ENCODE measurements at regions not wholly inside any gene's neighbourhood (a gene's known extent, or its start where the extent isn't known, plus 50 kb on each side); places are given as distances from the start of the nearest gene placed in this dataset.

DNA sequence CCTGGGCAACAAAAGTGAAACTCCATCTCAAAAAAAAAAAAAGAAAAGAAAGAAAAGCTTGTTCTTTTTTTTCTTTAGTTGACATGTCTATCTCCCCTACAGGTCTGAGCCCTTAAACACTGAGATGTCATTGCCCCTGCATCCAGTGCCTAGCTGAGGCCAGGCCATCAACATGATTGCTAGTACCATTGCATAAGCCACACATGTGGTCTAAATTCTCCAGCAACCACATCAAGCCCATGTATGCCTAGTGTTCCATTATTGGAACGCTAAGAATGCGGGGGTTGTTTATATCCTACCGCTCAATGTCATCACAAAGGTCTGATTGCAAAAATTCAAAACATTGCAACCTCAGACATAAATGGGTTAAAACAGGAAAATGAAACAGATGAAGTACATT lies 62.7 kb downstream of the NPTX2 start:
- intact Hi-C loops (cut with DNase I) = no loop called here
- no peak for ATAC-seq (ENCODE audit: low FRiP score)
- DNase-seq = no peak
- peaks cover 4% of the 10 kb centered on the region for H3K9me3 ChIP-seq (ENCODE audit: control insufficient read depth, low read length)
- H3K27ac ChIP-seq (ENCODE audit: low read depth in 1 of 2, low read length in 2 of 2) = no peak overlapping the region
- H3K27me3 ChIP-seq (ENCODE audit: control insufficient read depth in 1 of 2, insufficient read depth in 2 of 2, low read length in 1 of 2) = no peaks in the 10 kb centered on the region
- 57 to 93% methylated on average over 3 of the region's 3 CpGs for WGBS, 2 donors
- no peaks in the 10 kb centered on the region for H3K4me1 ChIP-seq (ENCODE audit: control insufficient read depth in 1 of 2, insufficient read depth in 2 of 2, low read length in 2 of 2)
- H3K4me3 ChIP-seq (ENCODE audit: low read length in 2 of 2) = no peak overlapping the region
- H3K36me3 ChIP-seq (ENCODE audit: control insufficient read depth in 1 of 2, insufficient read depth in 2 of 2, low read length in 1 of 2) = no peaks in the 10 kb centered on the region

- H3K36me3 ChIP-seq (ENCODE audit: control insufficient read depth in 1 of 2, insufficient read depth in 2 of 2, low read length in 1 of 2) = no peaks in the 10 kb centered on the region
- DNase-seq (no peak), ATAC-seq (ENCODE audit: low FRiP score) (no peak)
- H3K4me3 ChIP-seq (ENCODE audit: low read length in 2 of 2) = no peak overlapping the region
- intact Hi-C loops (cut with DNase I) = no loop called here
- H3K27ac ChIP-seq (ENCODE audit: low read depth in 1 of 2, low read length in 2 of 2) = no peak overlapping the region
- H3K9me3 ChIP-seq (ENCODE audit: control insufficient read depth, low read length) = peaks cover 4% of the 10 kb centered on the region
- H3K27me3 ChIP-seq (ENCODE audit: control insufficient read depth in 1 of 2, insufficient read depth in 2 of 2, low read length in 1 of 2) = no peaks in the 10 kb centered on the region
- no peaks in the 10 kb centered on the region for H3K4me1 ChIP-seq (ENCODE audit: control insufficient read depth in 1 of 2, insufficient read depth in 2 of 2, low read length in 2 of 2)
- 38 to 47% methylated on average over 6 of the region's 6 CpGs for WGBS, 2 donors
Measured at GRCh38 chr7:98681511-98681910, 64.4 kb downstream of the NPTX2 start.

- Histone ChIP-seq H3K27ac (ENCODE audit: low read depth in 1 of 2, low read length in 2 of 2) (no peak overlapping the region), H3K27me3 (ENCODE audit: control insufficient read depth in 1 of 2, insufficient read depth in 2 of 2, low read length in 1 of 2) (no peaks in the 10 kb centered on the region), H3K4me3 (ENCODE audit: low read length in 2 of 2) (no peak overlapping the region), H3K9me3 (ENCODE audit: control insufficient read depth, low read length) (peaks cover 4% of the 10 kb centered on the region), H3K36me3 (ENCODE audit: control insufficient read depth in 1 of 2, insufficient read depth in 2 of 2, low read length in 1 of 2) (no peaks in the 10 kb centered on the region), H3K4me1 (ENCODE audit: control insufficient read depth in 1 of 2, insufficient read depth in 2 of 2, low read length in 2 of 2) (no peaks in the 10 kb centered on the region)
- WGBS, 2 donors = 47 to 54% methylated on average over 15 of the region's 15 CpGs
- intact Hi-C loops (cut with DNase I) = no loop called here
- DNase-seq (no peak), ATAC-seq (ENCODE audit: low FRiP score) (no peak)
Measured at GRCh38 chr7:98681951-98682350, 64.9 kb downstream of the NPTX2 start.

GRCh38 chr7:98683514-98683913 lies 66.4 kb downstream of the NPTX2 start:
- intact Hi-C loops (cut with DNase I) = no loop called here
- Histone ChIP-seq H3K4me3 (ENCODE audit: low read length in 2 of 2) (no peak overlapping the region), H3K36me3 (ENCODE audit: control insufficient read depth in 1 of 2, insufficient read depth in 2 of 2, low read length in 1 of 2) (no peaks in the 10 kb centered on the region), H3K4me1 (ENCODE audit: control insufficient read depth in 1 of 2, insufficient read depth in 2 of 2, low read length in 2 of 2) (no peaks in the 10 kb centered on the region), H3K9me3 (ENCODE audit: control insufficient read depth, low read length) (peaks cover 2% of the 10 kb centered on the region), H3K27me3 (ENCODE audit: control insufficient read depth in 1 of 2, insufficient read depth in 2 of 2, low read length in 1 of 2) (no peaks in the 10 kb centered on the region), H3K27ac (ENCODE audit: low read depth in 1 of 2, low read length in 2 of 2) (no peak overlapping the region)
- ATAC-seq (ENCODE audit: low FRiP score) (no peak), DNase-seq (no peak)
- WGBS, 2 donors = 68 to 82% methylated on average over 2 of the region's 2 CpGs

DNA sequence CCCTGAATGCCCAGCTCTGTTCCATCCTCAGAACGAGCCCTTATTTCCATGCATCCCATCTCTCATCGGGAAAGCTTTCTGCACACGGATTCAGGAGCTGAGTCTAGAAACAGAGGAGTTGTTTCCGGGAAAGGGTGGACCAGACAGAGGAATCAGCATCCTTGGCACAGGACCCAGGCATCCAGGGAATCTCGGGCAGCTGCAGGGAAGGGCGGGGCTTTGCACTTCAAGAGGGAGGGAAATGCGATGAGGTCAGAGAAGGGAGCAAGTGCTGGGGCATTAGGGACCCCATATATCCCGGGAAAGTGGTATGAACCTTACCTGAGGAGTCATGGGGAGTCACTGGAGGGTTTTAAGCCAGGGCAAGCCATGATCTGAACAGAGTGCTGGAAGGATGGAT lies 68.5 kb downstream of the NPTX2 start:
- H3K27ac ChIP-seq (ENCODE audit: low read depth in 1 of 2, low read length in 2 of 2) = no peak overlapping the region
- intact Hi-C loops (cut with DNase I) = no loop called here
- H3K4me3 ChIP-seq (ENCODE audit: low read length in 2 of 2) = no peak overlapping the region
- no peak for DNase-seq
- H3K4me1 ChIP-seq (ENCODE audit: control insufficient read depth in 1 of 2, insufficient read depth in 2 of 2, low read length in 2 of 2) = no peaks in the 10 kb centered on the region
- no peak for ATAC-seq (ENCODE audit: low FRiP score)
- peaks cover 2% of the 10 kb centered on the region for H3K9me3 ChIP-seq (ENCODE audit: control insufficient read depth, low read length)
- H3K36me3 ChIP-seq (ENCODE audit: control insufficient read depth in 1 of 2, insufficient read depth in 2 of 2, low read length in 1 of 2) = no peaks in the 10 kb centered on the region
- H3K27me3 ChIP-seq (ENCODE audit: control insufficient read depth in 1 of 2, insufficient read depth in 2 of 2, low read length in 1 of 2) = no peaks in the 10 kb centered on the region
- whole genome bisulfite sequencing, 2 donors = 78 to 80% methylated on average over 8 of the region's 8 CpGs

DNA sequence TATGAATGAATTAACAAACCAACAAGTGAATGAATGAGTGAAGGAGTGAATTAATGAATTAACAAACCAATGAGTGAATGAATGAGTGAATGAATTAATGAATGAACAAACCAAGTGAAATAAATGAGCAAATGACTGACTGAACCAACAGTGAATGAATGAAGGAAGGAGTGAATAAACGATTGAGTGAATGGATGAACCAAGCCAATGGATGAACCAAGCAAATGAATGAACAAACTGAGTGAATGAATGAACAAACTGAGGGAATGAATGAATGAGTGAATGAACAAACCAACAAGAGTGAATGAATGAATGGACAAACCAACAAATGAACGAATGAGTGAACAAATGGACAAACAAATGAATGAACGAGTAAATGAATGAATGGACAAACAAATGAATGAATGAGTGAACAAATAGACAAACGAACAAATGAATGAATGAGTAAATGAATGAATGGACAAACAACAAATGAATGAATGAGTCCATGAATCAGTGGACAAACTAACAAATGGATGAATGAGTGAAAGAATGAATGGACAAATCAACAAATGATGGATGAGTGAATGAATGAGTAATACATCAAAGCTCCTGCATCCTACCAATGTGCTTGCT lies 69.5 kb downstream of the NPTX2 start:
- Histone ChIP-seq H3K27ac (ENCODE audit: low read depth in 1 of 2, low read length in 2 of 2) (no peak overlapping the region), H3K27me3 (ENCODE audit: control insufficient read depth in 1 of 2, insufficient read depth in 2 of 2, low read length in 1 of 2) (no peaks in the 10 kb centered on the region), H3K4me1 (ENCODE audit: control insufficient read depth in 1 of 2, insufficient read depth in 2 of 2, low read length in 2 of 2) (no peaks in the 10 kb centered on the region), H3K36me3 (ENCODE audit: control insufficient read depth in 1 of 2, insufficient read depth in 2 of 2, low read length in 1 of 2) (no peaks in the 10 kb centered on the region), H3K9me3 (ENCODE audit: control insufficient read depth, low read length) (peaks cover 2% of the 10 kb centered on the region), H3K4me3 (ENCODE audit: low read length in 2 of 2) (no peak overlapping the region)
- intact Hi-C loops (cut with DNase I) = no loop called here
- 35 to 39% methylated on average over 4 of the region's 4 CpGs for WGBS, 2 donors
- no peak for ATAC-seq (ENCODE audit: low FRiP score)
- DNase-seq = no peak

DNA sequence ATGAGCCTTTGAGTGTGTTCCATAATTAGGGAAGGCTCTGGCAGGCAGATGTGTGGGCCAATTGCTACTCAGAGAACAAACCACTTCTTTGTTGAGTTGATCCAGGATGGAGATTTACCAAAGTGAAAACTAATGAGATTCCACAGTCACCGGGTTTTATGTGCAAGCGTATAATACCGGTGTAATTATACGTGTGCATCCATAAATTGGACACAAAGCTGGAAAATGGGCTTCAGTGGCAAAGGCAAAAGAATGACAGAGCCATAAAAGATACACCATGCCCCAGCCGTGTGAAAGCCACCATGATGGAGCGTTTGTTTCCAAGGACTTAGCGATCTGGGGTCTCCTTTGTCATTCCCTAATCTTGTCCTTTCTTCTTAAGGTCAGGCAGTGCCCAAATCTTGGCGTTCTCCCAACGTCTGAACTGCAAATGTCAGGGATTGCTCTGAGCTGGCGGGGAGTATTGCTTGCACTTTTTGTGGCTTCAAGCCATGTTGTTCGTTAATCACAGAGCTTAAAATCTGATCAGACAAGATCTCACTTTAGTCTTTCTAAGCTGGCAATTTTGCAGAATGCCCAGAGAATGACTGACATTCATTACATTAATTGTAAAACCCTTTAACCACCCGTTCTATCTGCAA lies 70.1 kb downstream of the NPTX2 start:
- intact Hi-C loops (cut with DNase I) = no loop called here
- Histone ChIP-seq H3K36me3 (ENCODE audit: control insufficient read depth in 1 of 2, insufficient read depth in 2 of 2, low read length in 1 of 2) (no peaks in the 10 kb centered on the region), H3K4me3 (ENCODE audit: low read length in 2 of 2) (no peak overlapping the region), H3K27ac (ENCODE audit: low read depth in 1 of 2, low read length in 2 of 2) (no peak overlapping the region), H3K4me1 (ENCODE audit: control insufficient read depth in 1 of 2, insufficient read depth in 2 of 2, low read length in 2 of 2) (no peaks in the 10 kb centered on the region), H3K9me3 (ENCODE audit: control insufficient read depth, low read length) (peaks cover 2% of the 10 kb centered on the region), H3K27me3 (ENCODE audit: control insufficient read depth in 1 of 2, insufficient read depth in 2 of 2, low read length in 1 of 2) (no peaks in the 10 kb centered on the region)
- 68 to 75% methylated on average over 12 of the region's 12 CpGs for whole genome bisulfite sequencing, 2 donors
- ATAC-seq (ENCODE audit: low FRiP score) (no peak), DNase-seq (no peak)

DNA sequence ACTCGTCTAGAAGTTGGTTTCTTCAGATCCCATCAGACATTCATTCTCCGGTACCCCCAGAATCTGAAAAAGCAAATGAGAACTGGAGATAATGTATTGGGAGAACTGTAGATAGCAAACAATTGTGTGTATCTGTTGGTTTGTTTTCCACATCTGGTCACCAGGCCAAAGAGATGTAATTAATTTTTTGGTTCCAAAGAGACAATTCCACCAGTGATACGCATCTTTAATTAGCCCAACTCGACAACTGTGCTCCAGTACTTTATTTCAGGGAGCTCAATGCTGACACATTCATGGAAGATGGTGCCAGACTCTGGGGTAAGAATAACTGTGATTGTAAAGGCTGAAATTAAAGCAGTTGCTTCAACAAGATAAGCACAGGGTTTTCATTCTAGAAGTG lies 74.5 kb downstream of the NPTX2 start:
- no peak overlapping the region for H3K4me3 ChIP-seq (ENCODE audit: low read length in 2 of 2)
- H3K9me3 ChIP-seq (ENCODE audit: control insufficient read depth, low read length) = peaks cover 4% of the 10 kb centered on the region
- DNase-seq (no peak), ATAC-seq (ENCODE audit: low FRiP score) (no peak)
- no peaks in the 10 kb centered on the region for H3K36me3 ChIP-seq (ENCODE audit: control insufficient read depth in 1 of 2, insufficient read depth in 2 of 2, low read length in 1 of 2)
- intact Hi-C loops (cut with DNase I) = no loop called here
- 86 to 89% methylated on average over 4 of the region's 4 CpGs for WGBS, 2 donors
- H3K27ac ChIP-seq (ENCODE audit: low read depth in 1 of 2, low read length in 2 of 2) = no peak overlapping the region
- H3K4me1 ChIP-seq (ENCODE audit: control insufficient read depth in 1 of 2, insufficient read depth in 2 of 2, low read length in 2 of 2) = no peaks in the 10 kb centered on the region
- H3K27me3 ChIP-seq (ENCODE audit: control insufficient read depth in 1 of 2, insufficient read depth in 2 of 2, low read length in 1 of 2) = peaks cover 0 to 1% of the 10 kb centered on the region in 2 donors

- H3K4me1 ChIP-seq (ENCODE audit: control insufficient read depth in 1 of 2, insufficient read depth in 2 of 2, low read length in 2 of 2) = no peaks in the 10 kb centered on the region
- peaks cover 8% of the 10 kb centered on the region for H3K9me3 ChIP-seq (ENCODE audit: control insufficient read depth, low read length)
- H3K27ac ChIP-seq (ENCODE audit: low read depth in 1 of 2, low read length in 2 of 2) = no peak overlapping the region
- DNase-seq (no peak), ATAC-seq (ENCODE audit: low FRiP score) (no peak)
- H3K4me3 ChIP-seq (ENCODE audit: low read length in 2 of 2) = no peak overlapping the region
- intact Hi-C loops (cut with DNase I) = no loop called here
- WGBS, 2 donors = 78 to 83% methylated on average over 3 of the region's 3 CpGs
- no peaks in the 10 kb centered on the region for H3K36me3 ChIP-seq (ENCODE audit: control insufficient read depth in 1 of 2, insufficient read depth in 2 of 2, low read length in 1 of 2)
- peaks cover 0 to 1% of the 10 kb centered on the region in 2 donors for H3K27me3 ChIP-seq (ENCODE audit: control insufficient read depth in 1 of 2, insufficient read depth in 2 of 2, low read length in 1 of 2)
Measured at GRCh38 chr7:98697083-98697482, 80.0 kb downstream of the NPTX2 start.
